Myocyte (in vitro differentiated cells): ENCODE measurements at regions not wholly inside any gene's neighbourhood (a gene's known extent, or its start where the extent isn't known, plus 50 kb on each side); places are given as distances from the start of the nearest gene placed in this dataset.
"Not testable (repeated sequence)": the region's sequence is repeated elsewhere in the genome, so short reads cannot be mapped to it uniquely, and the experiment has no call there.

Experiments
- DNase-seq: peaks from one replicate; pipeline ENCODE4 v3.0.0-alpha.2; 2012; ENCODE audit warnings: low read depth

DNA sequence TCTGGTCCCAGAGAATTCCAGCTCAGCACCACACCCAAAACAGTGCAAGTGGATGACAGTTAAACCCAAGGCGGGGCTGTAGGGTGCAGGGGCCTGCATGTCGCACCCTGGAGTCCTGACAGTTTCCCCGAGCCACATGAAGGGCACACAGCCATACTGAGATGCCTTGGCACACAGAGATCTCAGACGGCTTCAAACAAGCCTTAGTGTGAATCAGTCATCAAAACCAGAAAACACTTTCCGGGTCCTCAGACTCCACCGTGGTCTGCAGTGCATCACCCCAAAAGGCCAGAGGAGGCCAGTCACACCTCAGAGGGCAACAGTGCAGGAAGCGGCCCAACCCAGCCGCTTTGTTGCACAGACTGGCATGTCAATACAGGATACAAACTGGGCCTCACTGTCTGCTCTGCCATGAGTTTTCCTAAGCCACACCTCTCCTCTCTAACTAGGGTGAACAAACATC lies 64.6 kb upstream of the ENPP6 start:
- DNase-seq, result no peak

GRCh38 chr4:184281231-184282139 lies 63.8 kb upstream of the ENPP6 start:
- no peak for DNase-seq

DNA sequence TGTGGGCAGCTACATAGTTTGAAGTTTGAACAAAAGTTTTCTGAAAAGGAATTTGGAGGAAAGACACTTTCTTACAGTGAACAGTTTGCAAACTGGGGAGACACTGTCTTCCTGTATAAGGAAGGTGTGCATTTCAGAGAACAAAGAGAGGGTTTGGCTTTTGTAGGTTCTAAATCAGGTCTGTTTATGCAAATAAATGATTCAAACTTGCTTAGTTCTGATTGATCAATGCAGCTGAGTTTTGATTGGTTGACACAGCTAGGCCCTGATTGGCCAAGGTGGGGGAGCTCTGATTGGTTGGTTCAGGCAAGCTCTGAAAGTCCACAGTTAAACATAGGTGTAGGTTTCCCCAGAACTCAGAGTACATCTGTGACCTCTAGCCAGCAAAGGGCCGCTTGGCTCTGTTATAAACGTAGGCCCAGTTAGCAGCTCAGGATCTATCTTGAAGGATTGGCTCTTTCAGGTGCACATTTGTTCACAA lies 63.0 kb upstream of the ENPP6 start:
- no peak for DNase-seq

GRCh38 chr4:184280137-184280536 lies 62.5 kb upstream of the ENPP6 start:
- DNase-seq, result no peak

DNA sequence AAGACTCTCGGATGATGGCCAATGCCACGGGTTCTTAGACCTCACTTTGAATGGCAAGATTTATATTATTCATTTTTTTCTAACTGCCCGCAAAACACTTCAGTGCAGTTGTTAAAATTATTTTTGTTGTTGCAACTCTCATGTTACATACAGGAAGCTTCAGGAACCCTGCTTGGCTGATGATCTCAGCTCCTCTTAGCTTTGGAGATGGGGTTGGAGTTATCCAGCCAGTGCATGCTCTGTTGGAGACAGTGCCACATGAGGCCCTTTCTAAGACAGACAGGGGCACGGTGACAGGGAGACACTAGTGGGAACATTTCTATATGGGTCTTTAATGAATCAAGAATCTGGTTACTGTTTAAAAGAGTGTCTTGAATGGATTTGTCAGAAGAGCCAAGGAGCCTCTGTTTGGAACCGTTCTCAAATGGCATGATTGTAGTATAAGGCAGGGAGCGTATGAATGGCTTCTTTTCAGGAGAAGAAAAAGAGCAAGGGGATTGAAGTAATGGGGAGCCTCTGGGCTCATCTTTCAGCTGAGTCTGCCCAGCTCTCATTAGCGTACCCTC lies 61.9 kb upstream of the ENPP6 start:
- DNase-seq, result peak; percentile 51

GRCh38 chr4:184277769-184278168 lies 60.1 kb upstream of the ENPP6 start:
- not testable (repeated sequence) for DNase-seq

GRCh38 chr4:184277010-184277409 lies 59.3 kb upstream of the ENPP6 start:
- not testable (repeated sequence) for DNase-seq

GRCh38 chr4:184276346-184276745 lies 58.7 kb upstream of the ENPP6 start:
- not testable (repeated sequence) for DNase-seq

- no peak for DNase-seq
These were observed 58.1 kb upstream of the ENPP6 start for GRCh38 chr4:184275766-184276165.

- DNase-seq, result no peak
These were observed 56.7 kb upstream of the ENPP6 start for GRCh38 chr4:184274286-184274951.

GRCh38 chr4:184273166-184274147 lies 55.8 kb upstream of the ENPP6 start:
- DNase-seq, result no peak

DNA sequence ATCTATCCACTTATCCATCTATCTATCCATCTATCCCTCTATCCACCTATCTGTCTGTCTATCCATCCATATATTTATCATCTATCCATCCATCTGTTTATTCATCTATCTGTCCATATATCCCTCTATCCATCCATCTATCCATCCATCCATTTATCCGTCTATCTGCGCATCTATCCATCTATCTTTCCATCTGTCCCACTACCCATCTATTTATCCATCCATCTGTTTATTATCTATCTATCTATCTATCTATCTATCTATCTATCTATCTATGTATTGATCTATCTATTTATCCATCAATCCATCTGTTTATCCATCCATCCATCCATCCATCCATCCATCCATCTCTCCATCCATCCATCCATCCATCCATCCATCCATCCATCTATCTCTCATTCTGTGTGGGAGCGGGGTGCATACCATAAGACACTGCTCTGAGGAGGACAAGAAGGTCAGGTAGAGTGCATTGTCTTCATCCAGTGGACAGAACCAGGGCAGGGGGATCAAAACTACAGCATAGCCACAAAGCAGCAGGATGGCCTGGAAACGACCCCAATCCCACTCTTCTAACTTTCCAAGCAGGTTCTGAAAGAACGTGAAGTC lies 53.2 kb upstream of the ENPP6 start:
- DNase-seq, result no peak

DNA sequence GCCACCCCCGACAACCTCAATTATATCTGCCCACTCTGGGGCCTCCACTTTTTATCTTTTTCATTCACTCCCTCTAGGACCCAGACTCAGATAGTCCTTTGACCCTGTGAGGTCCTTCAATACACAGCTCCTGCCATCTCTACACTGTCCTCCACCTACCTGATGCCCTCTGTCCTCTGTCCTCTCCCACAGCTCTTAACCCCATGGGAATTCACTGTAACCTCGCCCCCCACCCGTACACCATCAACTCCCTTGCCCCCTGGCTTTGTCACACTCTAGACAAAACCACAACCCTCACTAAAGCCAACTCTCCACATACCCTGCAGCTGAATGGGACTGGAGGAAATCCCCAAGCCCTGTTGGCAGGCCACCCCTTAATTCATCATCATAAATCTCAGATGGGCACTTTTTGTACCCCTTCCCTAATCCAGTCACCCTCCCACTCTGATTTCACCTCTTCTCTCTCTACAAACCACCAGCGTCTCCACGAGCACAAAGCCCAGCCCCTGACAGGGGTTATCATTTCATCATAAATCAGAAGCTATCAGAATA lies 52.3 kb upstream of the ENPP6 start:
- no peak for DNase-seq

DNA sequence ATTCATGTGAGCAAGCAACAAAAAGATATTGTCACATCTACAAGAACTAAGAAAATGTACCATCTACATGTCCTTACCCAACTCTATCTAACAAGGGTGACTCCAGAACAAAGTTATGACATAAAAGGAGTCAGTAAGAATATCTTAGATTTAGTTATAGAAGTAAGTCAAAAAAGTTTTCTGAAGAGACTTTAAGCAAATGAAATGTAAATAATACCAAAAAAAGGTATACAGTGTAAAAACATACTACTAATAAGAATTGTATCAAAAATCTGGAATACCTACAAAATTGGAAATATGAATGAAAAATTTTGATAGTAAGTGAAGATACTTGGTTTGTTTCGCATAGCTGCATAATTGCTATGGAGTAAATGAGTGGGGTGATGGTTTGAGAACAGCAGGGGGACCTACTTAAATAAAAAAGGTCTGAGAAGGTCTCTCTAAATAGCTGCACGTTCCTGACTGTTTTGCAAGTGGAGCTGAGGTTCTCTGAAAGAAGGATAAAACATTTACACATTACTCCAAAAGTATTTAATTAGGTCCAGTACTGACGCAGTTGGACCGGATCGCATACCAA lies 51.0 kb upstream of the ENPP6 start:
- no peak for DNase-seq

DNA sequence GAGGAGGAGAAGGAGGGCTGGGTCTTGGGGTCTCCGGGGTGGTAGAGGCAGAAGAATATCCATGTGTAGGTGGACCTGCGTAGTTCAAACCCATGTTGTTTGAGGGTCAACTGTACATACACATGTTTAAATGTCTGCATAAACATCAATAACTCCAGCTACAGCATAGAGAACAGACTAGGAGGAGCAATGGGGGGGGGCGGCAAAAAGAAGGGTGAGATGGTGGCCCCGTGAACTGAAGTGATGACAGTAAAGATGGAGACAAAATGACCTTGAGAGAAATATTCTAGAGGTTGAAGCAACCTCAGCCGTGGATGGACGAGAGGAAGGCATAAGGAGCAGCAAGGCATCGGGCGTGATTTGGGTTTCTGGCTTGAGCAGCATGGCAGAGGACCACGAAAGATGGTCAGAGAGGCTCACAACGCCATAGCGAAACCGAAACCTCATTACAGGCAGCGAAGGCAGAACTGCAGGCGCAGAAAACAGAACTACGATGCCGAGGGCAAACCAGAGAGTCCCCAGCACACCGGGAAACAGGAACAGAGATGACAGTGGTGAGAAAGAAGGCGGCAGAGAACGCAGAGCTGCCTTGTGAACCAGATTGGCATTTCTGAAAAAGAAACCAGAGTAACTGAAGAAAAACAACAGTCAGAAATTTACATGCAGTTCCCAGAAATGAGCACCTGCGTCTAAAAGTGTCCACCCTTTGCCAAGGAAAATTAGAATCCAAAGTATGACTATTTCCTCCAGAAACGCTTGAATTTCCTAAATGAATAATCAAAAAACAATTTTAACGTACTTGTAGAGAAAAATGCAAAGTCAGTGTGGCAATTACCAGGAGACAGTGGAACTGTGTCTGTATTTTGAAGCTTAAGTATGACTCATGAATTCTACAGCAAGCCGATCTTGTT lies 50.3 kb upstream of the ENPP6 start:
- DNase-seq, result peak; percentile 56
